ENCODE measurements at regions not wholly inside any gene's neighbourhood (a gene's known extent, or its start where the extent isn't known, plus 50 kb on each side); places are given as distances from the start of the nearest gene placed in this dataset.

- H3K4me3 ChIP-seq (ENCODE audit: low read depth, low read length, poor library complexity, severe bottlenecking), result no peak overlapping the region
- intact Hi-C loops (cut with micrococcal nuclease; ENCODE audit: unreplicated experiment), result no loop called here
- no peak for TF ChIP-seq EZH2 (IDR thresholded peaks at IDR 0.05; ENCODE audit: borderline replicate concordance, low read depth, low read length, poor library complexity, severe bottlenecking)
- TF ChIP-seq, protein P1, sequence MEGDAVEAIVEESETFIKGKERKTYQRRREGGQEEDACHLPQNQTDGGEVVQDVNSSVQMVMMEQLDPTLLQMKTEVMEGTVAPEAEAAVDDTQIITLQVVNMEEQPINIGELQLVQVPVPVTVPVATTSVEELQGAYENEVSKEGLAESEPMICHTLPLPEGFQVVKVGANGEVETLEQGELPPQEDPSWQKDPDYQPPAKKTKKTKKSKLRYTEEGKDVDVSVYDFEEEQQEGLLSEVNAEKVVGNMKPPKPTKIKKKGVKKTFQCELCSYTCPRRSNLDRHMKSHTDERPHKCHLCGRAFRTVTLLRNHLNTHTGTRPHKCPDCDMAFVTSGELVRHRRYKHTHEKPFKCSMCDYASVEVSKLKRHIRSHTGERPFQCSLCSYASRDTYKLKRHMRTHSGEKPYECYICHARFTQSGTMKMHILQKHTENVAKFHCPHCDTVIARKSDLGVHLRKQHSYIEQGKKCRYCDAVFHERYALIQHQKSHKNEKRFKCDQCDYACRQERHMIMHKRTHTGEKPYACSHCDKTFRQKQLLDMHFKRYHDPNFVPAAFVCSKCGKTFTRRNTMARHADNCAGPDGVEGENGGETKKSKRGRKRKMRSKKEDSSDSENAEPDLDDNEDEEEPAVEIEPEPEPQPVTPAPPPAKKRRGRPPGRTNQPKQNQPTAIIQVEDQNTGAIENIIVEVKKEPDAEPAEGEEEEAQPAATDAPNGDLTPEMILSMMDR (conservative IDR thresholded peaks at IDR 0.05; ENCODE audit: low read depth, low read length), result no peak
- H3K4me1 ChIP-seq (ENCODE audit: insufficient read depth, low read length, poor library complexity, severe bottlenecking), result no peaks in the 10 kb centered on the region
- CTCF ChIA-PET, result interaction anchor here (0.6 kb wide), 1 partner anchor 25 kb away, joined by 3 read pairs; no protein-coding TSS in a partner anchor
- no peaks in the 10 kb centered on the region for H3K9me3 ChIP-seq (ENCODE audit: low read depth, low read length, poor library complexity, severe bottlenecking)
- no peaks in the 10 kb centered on the region for H3K36me3 ChIP-seq (ENCODE audit: insufficient read depth, low read length, poor library complexity, severe bottlenecking)
- BruUV-seq (replicated peaks), result no TSS peak
- no peak overlapping the region for H3K27ac ChIP-seq (ENCODE audit: low read depth, low read length, poor library complexity, severe bottlenecking)
- POLR2A ChIA-PET (ENCODE audit: low non-redundant PET), result interaction anchor here (0.6 kb wide), 1 partner anchor 1364 kb away, joined by 3 read pairs; no protein-coding TSS in a partner anchor
- peaks cover 65% of the 10 kb centered on the region for H3K27me3 ChIP-seq (replicated peaks; ENCODE audit: insufficient read depth, low read depth, low read length, poor library complexity)
- DNase-seq (ENCODE audit: low spot score), result no peak
Observed at GRCh38 chr1:60833173-60833572, 249.2 kb upstream of the NFIA start.

- BruUV-seq (replicated peaks), result no TSS peak
- no peaks in the 10 kb centered on the region for H3K36me3 ChIP-seq (ENCODE audit: insufficient read depth, low read length, poor library complexity, severe bottlenecking)
- no peak overlapping the region for H3K4me3 ChIP-seq (ENCODE audit: low read depth, low read length, poor library complexity, severe bottlenecking)
- no peak for TF ChIP-seq EZH2 (IDR thresholded peaks at IDR 0.05; ENCODE audit: borderline replicate concordance, low read depth, low read length, poor library complexity, severe bottlenecking)
- TF ChIP-seq, protein P1 (conservative IDR thresholded peaks at IDR 0.05; ENCODE audit: low read depth, low read length), result no peak
- no peaks in the 10 kb centered on the region for H3K9me3 ChIP-seq (ENCODE audit: low read depth, low read length, poor library complexity, severe bottlenecking)
- ChIA-PET POLR2A (ENCODE audit: low non-redundant PET) (no interaction called here), CTCF (no interaction called here)
- H3K27me3 ChIP-seq (replicated peaks; ENCODE audit: insufficient read depth, low read depth, low read length, poor library complexity), result peaks cover 62% of the 10 kb centered on the region
- no peak overlapping the region for H3K27ac ChIP-seq (ENCODE audit: low read depth, low read length, poor library complexity, severe bottlenecking)
- H3K4me1 ChIP-seq (ENCODE audit: insufficient read depth, low read length, poor library complexity, severe bottlenecking), result no peaks in the 10 kb centered on the region
- DNase-seq (ENCODE audit: low spot score), result no peak
- intact Hi-C loops (cut with micrococcal nuclease; ENCODE audit: unreplicated experiment), result no loop called here
Observed at GRCh38 chr1:60832367-60832766, 250.0 kb upstream of the NFIA start.

- TF ChIP-seq, protein P1 (conservative IDR thresholded peaks at IDR 0.05; ENCODE audit: low read depth, low read length), result no peak
- no peak for TF ChIP-seq EZH2 (IDR thresholded peaks at IDR 0.05; ENCODE audit: borderline replicate concordance, low read depth, low read length, poor library complexity, severe bottlenecking)
- H3K9me3 ChIP-seq (ENCODE audit: low read depth, low read length, poor library complexity, severe bottlenecking), result no peaks in the 10 kb centered on the region
- H3K27ac ChIP-seq (ENCODE audit: low read depth, low read length, poor library complexity, severe bottlenecking), result no peak overlapping the region
- no TSS peak for BruUV-seq (replicated peaks)
- ChIA-PET POLR2A (ENCODE audit: low non-redundant PET) (interaction anchor here (0.7 kb wide), 1 partner anchor 17 kb away, joined by 6 read pairs; no protein-coding TSS in a partner anchor), CTCF (no interaction called here)
- no peak overlapping the region for H3K4me3 ChIP-seq (ENCODE audit: low read depth, low read length, poor library complexity, severe bottlenecking)
- H3K27me3 ChIP-seq (replicated peaks; ENCODE audit: insufficient read depth, low read depth, low read length, poor library complexity), result peaks cover 58% of the 10 kb centered on the region
- no peak for DNase-seq (ENCODE audit: low spot score)
- intact Hi-C loops (cut with micrococcal nuclease; ENCODE audit: unreplicated experiment), result no loop called here
- H3K4me1 ChIP-seq (ENCODE audit: insufficient read depth, low read length, poor library complexity, severe bottlenecking), result no peaks in the 10 kb centered on the region
- H3K36me3 ChIP-seq (ENCODE audit: insufficient read depth, low read length, poor library complexity, severe bottlenecking), result no peaks in the 10 kb centered on the region
Observed at GRCh38 chr1:60831780-60832179, 250.6 kb upstream of the NFIA start.

Data from A673 (cell line).